Transverse colon (tissue), 4 donors: ENCODE measurements at regions not wholly inside any gene's neighbourhood (a gene's known extent, or its start where the extent isn't known, plus 50 kb on each side); places are given as distances from the start of the nearest gene placed in this dataset.

Experiments used
- CTCF ChIP-seq, 5 experiments: fragments of 200-600 bp in 3 of 5; fragments of 450-650 bp in 2 of 5; sonication (generic) in 3 of 5; IDR thresholded peaks; 1 replicate in 2 of 5; 2 replicates in 3 of 5; pipeline ENCODE4 v1.5.1; 2016 to 2017; ENCODE audit warnings: antibody characterized with exemption in 5 of 5, inconsistent platforms in 3 of 5, mild to moderate bottlenecking in 2 of 5, moderate library complexity in 1 of 5
- POLR2A ChIP-seq: fragments of 450-650 bp; IDR thresholded peaks from one replicate; pipeline ENCODE4 v1.6.1; 2016; ENCODE audit warnings: antibody characterized with exemption, mild to moderate bottlenecking, moderate library complexity
- POLR2AphosphoS5 ChIP-seq, 3 donors: sonication (generic); formaldehyde crosslinking; IDR thresholded peaks; one replicate each; pipeline ENCODE4 v1.6.1; 2016; ENCODE audit warnings: antibody characterized with exemption in 3 of 3

- TF ChIP-seq CTCF (IDR thresholded peaks at IDR 0.05) = no peak
- TF ChIP-seq POLR2AphosphoS5 (IDR thresholded peaks at IDR 0.05) = no peak
- TF ChIP-seq POLR2A = no peak
These were observed 92.8 kb upstream of the ARHGAP42 start for GRCh38 chr11:100594320-100594719.
